Activated T-helper 1 cell treated with anti-CD3 and anti-CD28 coated beads, Interleukin-2, amount 50 U/mL, for 16 hours (primary cell): ENCODE measurements at regions not wholly inside any gene's neighbourhood (a gene's known extent, or its start where the extent isn't known, plus 50 kb on each side); places are given as distances from the start of the nearest gene placed in this dataset.

Source experiments
- DNase-seq, 2 donors: peaks; one replicate each; pipeline ENCODE4 v3.0.0-alpha.2; 2020; ENCODE audit warnings: low read depth in 1 of 2, low spot score in 1 of 2

DNA sequence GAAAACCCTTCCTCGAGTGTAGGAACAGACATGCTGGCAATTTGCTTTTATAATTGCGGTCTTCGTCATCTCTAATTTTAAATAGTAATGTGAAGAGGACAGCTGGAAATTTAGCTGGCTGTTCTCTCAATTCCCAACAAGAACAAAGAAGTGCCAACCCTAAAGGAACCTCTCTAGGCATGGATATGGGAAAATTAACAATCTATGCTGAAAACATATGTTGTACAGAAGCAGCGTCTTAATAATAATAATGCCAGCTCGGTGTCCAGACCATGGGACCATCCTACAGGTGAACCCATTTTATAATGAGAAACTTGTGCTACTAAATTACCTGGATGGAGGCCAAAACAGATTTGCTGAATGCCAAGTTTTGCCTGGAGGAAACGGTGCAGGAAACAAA, 641.4 kb upstream of the MGMT start:
- no peak for DNase-seq

DNA sequence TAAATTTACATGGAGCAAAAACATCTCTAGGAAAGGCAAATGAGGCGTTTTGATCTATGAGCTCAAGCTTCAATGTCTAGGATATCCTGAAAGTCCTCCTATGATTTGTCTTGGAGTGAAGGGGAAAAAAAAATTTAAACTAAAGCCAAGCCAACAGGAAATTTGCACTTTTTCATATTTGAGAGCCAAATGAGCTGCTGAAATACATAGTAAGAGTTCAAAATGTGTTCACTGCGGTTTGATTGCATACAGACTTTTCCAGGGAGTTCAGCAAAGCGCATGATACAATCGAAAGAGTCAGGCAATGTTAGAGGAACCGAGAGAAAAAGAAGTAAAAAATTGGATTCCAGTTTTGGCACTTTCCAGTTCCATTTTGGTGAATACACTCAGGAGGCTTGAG, 633.4 kb upstream of the MGMT start:
- DNase-seq: no peak

DNA sequence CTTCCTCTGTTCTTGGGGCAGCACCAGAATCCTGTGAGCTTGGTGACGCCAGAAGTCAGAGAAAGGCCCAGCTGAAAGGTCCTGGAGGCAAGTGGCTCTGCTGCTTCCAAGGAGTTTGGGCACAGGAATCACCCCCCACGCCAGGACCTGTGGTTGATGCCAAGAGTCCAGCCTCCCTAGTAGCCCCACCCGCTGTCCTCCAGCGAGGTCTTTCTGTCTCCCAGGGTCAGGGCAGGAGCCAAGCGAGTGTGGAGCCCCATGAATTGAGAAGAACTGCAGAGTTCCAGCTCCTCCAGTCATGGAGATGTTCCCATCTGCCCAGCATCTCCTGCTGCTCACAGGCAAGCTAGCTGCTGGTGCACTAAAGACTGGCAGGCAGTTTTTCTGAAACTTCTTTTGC, 631.7 kb upstream of the MGMT start:
- no peak for DNase-seq

DNA sequence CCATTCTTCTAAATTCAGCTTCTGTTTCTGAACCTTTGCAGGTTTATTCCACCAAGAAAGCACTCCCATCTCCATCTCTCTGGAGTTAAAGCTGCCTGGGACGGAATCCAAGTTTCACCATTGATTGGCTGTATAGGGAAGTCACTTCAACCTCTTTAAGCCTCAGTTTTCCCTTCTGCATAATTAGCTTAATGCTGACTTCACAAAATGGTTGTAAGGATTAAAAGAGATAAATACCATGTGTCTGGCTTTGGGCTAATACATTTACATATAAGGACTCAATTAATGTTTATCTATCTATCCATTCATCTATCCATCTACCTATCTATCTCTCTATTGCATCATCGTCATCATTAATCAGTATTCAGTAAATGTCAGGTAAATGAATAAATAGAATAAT, 629.6 kb upstream of the MGMT start:
- no peak for DNase-seq

DNA sequence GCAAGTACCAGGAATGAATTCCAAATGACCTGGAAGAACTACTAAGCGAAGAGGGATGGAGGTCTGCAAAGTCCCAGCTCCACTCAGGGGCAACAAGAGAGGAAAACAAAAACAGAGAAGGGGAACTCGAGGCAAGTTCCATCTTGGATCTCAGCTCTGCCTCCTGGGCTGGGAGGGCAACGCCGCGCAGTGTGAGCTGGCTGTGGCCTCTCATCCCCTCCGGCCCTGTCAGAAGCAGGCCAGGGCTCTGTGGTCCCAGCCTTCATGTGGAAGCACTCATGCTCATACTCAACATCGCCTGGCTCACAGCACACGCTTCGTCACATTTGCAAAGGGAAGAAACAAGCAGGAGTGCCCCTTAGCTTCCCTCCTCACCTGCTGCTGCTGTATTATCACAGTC, 627.9 kb upstream of the MGMT start:
- DNase-seq: no peak

DNA sequence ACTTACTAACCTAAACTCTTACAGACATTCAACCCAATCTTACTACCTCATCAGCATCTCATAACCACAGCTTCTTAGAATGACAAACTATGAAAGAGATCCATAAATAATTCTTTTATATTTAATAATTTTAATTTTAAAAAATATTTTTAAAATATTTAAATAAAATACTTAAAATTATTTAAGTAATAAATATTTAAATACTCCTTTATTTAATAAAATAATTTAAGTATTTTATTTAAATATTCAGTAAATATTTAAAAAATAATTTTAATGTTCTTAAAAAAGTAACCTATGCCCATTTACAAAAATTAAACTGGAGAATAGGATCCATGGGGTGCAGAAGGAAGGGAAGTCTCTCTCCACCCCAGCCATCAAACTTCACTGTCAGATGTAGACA, 627.3 kb upstream of the MGMT start:
- DNase-seq: no peak

DNA sequence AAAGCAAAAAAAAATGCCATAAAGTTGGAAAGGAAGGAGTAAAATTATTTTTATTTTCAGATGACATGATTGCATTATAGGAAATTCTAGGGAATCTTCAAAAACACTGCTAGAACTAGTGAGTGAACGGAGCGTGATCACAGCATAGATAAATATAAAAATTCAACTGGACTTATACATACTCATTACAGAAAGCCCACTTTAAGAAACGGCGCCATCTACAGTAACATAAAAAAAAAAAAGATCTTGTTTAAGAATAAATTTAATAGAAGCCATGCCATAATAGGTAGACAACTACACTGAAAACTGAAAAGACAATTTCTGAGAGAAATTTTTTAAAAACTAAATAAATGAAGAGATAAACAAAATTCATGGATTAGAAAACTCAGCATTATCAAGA, 623.1 kb upstream of the MGMT start:
- no peak for DNase-seq

DNA sequence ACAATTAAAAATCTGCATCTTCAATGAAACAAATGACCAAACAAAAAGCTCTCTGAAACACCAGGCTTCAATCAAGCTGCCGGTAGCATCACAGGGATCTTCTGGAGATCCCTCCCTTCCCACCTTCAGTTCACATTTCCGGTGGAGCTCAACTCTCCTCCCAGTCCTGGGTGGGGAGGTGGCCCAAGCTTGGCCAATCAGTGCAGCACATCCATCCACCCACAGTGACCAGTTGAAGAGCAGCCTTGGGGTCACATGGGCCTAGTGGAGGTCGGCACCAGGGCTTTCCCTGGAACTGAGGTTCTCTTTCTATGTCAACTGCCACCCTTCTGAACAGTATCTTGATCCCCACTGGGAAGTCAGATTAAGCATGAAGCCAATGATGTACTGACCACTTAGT, 620.1 kb upstream of the MGMT start:
- no peak for DNase-seq

DNA sequence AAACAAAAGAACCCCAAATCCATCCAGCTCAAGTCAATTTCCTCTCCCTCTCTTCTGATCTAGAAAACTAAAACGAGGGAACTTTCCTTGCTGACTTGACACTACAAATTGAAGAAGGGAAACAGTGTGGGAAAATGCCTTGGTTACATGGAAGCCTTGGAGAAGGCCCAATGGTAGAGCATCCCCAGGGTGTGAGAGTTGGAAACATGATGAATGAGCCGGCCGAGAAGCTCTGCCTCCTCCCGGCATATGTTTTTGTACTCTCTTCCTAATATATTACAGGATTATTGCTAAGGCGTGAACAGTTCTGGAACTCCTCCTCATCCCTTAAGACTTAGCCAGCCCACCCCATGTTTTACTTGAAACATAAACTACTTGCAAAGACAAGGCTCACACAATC, 618.2 kb upstream of the MGMT start:
- no peak for DNase-seq

DNA sequence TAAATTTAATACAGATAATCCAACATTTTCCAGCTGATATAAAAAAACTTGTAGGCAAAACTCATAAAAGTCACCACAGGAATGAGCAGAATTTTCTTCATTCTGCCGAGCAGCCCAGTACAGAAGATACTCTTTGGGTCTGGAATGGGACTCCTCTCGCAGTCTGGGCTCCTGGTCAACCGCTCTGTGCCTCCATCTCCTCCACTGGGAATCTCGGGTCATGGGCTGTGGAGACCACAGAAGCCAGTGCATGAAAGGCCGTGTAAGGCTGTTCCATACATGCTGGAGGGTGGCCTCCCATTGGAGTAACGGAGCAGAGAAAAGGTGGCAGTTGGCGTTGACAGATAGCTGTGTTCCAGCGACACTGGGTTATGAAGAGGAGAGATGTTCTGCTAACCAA, 616.4 kb upstream of the MGMT start:
- no peak for DNase-seq

DNA sequence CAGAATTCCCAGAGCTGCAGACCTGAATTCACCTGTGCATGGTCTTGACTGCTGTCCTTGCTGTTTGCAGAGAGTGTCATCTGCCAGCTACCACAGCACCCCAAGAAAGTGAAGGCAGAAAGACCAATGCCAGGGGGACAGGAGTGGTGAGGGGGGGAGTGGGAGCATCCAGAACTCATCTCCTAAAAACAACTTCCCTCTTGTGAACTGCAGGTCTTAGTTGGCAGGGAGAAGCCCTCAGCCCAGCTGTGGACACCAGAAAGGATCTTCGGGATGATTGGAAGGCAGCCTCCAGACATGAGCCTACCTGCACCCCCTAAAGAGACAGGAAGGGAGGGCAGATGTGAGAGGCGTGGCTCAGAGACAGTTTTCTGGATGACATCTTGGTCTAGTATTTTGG, 615.8 kb upstream of the MGMT start:
- DNase-seq: no peak

DNA sequence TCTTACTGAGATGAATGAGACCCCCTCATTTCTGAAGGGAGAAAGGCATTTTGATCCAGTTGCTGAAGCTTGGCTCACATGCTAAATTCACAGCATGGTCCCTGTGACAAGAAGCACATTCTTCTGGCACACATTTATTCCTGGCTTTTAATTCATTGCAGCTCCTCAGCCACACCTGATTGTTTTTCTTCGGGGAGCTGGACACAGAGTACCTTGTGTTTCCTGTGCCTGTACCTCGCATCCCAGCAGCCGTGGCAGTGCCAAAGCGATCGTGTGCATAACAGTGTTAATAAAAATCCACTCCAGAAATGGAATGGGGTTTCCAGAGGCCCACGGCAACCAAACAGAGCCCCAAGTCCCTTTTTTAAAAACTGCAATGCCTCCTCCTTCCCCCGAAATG, 615.3 kb upstream of the MGMT start:
- no peak for DNase-seq

DNA sequence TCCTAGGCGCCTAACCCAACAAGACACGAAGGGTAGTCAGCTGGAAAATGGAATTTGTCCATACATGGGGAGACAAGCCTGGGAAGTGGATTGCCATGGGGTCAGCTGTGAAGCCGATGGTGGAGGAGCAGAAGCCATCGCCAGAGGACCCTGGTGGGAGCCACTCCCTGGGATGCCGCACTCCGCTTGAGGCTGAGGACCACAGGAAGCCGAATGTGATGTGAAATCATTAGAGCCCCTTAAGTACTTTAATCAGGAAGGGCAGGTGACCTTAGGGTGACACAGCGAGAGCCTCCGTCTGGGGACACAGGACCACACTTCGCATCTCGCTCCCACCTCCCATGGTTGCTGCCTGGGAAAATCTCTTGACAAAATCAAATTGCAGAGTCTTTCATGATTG, 614.6 kb upstream of the MGMT start:
- no peak for DNase-seq

DNA sequence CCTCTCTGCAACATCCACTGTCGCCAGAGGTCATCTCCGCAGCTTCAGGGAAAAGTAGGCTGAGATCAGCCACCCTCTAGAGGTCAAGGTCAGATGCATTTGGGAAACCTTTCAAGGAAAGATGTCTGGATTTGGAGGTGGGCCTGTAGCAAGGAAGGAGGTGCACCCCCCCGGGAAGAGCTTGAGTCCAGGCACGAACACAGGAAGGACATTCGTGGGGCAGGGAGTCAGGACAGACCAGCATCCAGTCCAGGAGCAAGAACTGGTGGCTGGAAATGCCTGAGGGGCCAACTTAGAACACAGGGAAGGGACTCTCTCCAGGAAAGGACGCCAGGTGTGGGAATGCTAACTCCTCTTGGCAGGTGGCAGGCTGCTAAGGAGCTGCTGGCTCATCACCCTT, 614.1 kb upstream of the MGMT start:
- no peak for DNase-seq

DNA sequence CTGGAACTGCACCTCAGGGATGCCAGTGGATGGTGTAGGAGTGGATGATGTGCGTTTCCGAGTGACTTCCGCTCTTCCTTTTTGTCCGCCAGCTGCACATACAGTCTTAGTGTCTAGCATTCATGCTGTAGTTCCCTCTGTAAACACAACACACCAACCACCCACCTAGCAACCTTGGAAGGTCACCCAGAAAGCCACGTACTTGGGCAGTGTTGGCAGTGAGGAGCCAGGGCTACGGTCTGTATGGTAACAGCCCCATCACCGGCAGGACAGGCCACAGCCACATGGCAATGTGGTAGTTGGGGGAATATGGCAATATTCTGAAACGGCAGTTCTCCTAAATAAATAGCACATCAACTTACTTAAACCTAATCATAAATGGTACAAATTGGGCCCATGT, 613.5 kb upstream of the MGMT start:
- no peak for DNase-seq

DNA sequence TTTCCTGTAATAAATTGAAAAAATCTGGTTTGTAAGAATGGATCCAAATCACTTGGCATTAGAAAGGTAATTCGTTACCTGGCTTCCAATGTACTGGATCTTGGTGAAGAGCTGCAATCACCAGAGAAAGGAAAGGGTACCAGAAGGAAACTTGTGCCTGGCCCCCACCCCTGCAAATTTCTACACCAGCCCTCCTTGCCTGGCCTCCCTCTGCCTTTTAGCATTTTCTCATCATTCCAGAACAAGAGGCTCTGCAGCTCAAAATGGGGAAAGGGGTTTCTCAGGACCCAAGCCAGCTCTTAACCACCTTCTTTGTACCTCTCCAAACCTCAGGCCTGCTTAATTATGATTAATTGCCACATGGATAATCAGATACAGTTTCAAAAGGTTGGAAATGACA, 612.8 kb upstream of the MGMT start:
- no peak for DNase-seq

DNA sequence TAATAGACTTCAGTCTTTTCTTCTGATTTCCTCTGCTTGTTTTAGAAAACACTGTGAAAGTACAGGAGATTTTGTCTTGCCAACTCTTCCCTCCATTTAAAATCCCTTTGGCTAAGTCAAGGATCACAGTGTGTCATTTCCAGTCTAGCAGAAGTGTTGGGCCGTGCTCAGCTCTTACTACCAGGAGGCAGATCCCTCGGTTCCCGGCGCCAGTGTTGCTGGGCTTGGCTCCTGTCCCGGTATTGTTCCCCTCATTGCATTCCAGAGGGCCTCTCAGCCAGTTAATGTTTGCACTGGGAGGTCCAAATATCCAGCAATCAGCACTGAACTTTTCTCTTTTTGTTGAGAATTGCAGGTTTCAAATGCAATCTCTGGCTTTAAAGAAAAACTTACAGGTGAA, 612.1 kb upstream of the MGMT start:
- no peak for DNase-seq

DNA sequence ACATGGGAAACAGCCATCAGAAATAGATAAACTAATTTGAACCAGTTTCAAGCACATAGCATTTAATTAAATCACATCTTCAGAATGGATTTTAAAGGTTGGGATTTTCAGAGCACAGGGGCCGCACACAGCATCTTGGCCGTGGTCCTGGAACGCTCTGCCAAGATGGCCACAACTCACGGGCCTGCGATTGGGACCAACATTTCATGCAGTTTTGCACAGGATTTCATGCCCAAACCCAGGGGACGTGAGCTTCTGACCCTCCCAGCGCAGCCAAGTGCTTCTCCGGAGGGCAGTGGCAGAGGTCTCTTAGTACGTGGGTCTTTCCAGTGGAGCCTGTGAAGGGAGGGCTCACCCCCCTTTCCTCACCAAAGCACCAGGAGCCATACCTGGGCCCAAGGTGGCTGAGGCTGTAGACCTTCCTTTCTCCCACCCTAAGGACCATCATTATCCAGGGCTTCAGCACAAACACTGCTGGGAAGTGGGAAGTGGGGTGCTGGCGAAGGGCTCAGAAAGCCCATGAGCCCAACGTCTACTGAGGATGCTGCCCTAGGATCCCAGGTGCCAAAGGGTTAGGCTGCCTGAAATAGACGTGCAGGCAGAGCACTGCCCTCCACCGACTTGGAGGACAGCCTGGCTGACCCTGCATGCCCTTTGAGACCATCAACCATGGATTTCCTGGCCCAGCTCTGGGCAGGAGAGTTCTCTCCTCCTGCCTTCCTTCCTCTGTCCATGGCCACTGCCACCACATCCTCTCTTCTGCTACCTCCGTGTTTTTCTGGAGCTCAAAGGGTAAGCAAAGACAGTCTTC, 611.2 kb upstream of the MGMT start:
- DNase-seq: no peak

DNA sequence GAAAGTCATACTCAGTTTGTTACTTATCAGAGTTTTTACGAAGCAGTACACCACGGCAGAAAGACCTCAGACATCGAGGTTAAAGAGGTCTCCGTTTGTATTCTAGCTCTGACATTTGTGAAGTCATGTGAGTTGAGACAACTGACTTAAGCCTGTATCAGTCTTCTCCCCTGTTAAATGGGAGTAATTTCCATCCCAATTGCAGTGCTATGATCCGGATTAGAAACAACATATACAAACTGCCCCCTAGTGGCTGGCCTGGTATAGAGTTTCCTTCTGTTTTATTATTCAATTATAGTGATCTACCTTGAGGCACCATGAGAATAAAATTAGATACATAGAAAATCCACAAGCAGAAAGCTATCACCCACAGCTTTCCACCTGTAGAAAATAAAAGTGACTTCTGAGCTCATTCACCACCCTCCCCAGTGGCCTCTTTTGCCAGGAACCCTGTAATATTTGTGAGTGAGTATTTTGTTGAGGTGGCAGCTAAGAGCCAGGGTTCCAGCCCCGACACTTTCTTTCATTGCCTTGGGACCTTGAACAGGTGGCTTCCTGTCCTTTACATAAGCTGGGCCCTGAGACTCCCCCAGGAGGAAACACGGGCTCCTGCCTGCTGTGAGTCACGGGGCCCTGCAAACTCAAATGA, 607.2 kb upstream of the MGMT start:
- no peak for DNase-seq

DNA sequence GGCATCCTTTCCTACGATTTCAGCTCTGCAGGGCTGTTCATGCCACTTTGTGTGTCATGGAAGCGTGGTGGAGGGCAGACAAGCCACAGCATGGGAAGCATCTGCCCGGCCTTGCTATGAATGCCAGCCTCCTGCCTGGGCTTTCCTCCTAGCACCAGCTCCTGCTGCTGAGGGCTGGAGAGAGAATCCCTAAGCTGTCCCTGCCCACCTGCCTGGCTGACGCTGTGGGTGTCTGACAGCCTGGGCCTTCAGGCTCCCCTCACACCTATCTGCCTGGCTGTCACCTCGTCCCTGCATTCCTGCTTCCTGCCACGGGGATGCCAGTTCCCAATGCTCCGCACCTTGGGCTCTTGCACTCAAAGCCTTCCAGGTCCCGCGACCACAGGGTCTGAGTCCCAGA, 606.5 kb upstream of the MGMT start:
- DNase-seq: no peak

DNA sequence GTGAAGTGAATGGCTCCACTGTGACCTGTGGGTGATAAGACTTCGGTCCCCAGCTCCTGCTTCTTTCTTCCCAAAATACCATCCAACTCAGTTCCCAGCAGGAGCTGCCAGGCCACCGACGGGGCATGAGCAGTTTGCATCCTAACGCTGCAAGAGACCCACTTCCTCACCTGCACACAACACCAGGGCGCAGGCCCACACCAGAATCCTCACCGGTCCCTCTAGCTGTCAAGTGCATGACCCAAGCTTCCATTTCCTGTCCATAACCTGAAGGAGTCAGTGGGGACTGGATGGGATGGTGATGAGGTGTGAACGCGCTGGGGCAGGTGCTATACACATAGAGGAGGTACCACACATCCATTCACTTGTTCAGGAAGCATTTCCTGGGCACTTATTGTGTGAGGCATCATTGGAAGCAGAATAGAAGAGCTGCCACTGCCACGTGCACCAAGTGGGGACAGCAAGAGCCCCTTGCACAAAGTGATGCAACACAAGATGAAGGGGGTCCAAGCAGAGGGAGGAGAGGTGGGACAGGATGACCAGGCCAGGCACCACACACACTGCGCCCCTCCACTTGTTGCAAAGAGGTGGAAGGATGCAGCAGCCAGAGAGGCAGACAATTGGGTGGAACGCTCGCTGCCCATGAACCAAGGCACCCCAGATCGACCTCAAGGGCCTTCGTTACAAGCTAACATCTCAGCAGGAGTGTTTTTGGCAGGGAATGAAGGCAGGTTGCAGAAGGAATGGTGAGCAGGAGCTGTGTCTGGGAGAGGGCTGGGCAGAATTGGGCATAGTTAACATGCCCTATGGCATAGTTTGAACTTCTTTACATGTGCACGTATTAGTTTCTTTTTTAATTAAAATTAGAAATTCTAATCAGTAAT, 605.8 kb upstream of the MGMT start:
- no peak for DNase-seq

DNA sequence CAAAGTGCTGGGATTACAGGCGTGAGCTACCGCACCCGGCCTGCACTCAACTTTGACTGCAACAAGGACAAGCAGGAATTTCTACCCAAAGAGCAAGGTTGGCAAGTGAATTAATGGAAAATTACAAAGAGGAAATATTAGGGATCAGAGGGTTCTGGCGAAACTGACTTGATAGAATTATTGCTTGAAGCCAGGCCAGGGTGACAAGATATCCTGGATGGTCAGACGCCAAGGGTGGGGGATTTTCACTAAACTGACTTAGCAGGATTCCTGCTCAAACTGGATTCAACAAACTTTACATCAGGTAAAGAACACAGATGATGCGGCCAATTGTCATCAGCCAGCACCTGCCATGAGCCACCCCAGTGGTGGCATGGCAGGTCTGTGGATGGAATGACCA, 603.6 kb upstream of the MGMT start:
- no peak for DNase-seq
